ENCODE measurements at regions not wholly inside any gene's neighbourhood (a gene's known extent, or its start where the extent isn't known, plus 50 kb on each side); places are given as distances from the start of the nearest gene placed in this dataset.

GRCh38 chr2:180146114-180146513 lies 139.0 kb upstream of the CWC22 start:
- 100% methylated on average over 1 of the region's 1 CpG for WGBS (ENCODE audit: insufficient coverage, low lambda C conversion rate)
- Histone ChIP-seq H3K36me3 (ENCODE audit: control insufficient read depth, insufficient read depth, low read length) (no peaks in the 10 kb centered on the region), H3K27ac (ENCODE audit: low read length) (no peak overlapping the region), H3K4me1 (ENCODE audit: control insufficient read depth, insufficient read depth, low read length) (no peaks in the 10 kb centered on the region), H3K27me3 (ENCODE audit: control insufficient read depth, insufficient read depth, low read length) (no peaks in the 10 kb centered on the region), H3K4me3 (ENCODE audit: low read length) (no peak overlapping the region), H3K9me3 (ENCODE audit: control insufficient read depth, low read depth, low read length) (no peaks in the 10 kb centered on the region)
- no peak for DNase-seq

- Histone ChIP-seq H3K4me3 (ENCODE audit: low read length) (no peak overlapping the region), H3K9me3 (ENCODE audit: control insufficient read depth, low read depth, low read length) (no peaks in the 10 kb centered on the region), H3K36me3 (ENCODE audit: control insufficient read depth, insufficient read depth, low read length) (no peaks in the 10 kb centered on the region), H3K27ac (ENCODE audit: low read length) (no peak overlapping the region), H3K27me3 (ENCODE audit: control insufficient read depth, insufficient read depth, low read length) (no peaks in the 10 kb centered on the region), H3K4me1 (ENCODE audit: control insufficient read depth, insufficient read depth, low read length) (no peaks in the 10 kb centered on the region)
- no CpG with 5 or more reads among the region's 5 CpGs for WGBS (ENCODE audit: insufficient coverage, low lambda C conversion rate)
- no peak for DNase-seq
These were observed 138.1 kb upstream of the CWC22 start for GRCh38 chr2:180145163-180145562.

- Histone ChIP-seq H3K27me3 (ENCODE audit: control insufficient read depth, insufficient read depth, low read length) (no peaks in the 10 kb centered on the region), H3K9me3 (ENCODE audit: control insufficient read depth, low read depth, low read length) (no peaks in the 10 kb centered on the region), H3K27ac (ENCODE audit: low read length) (no peak overlapping the region), H3K4me3 (ENCODE audit: low read length) (no peak overlapping the region), H3K36me3 (ENCODE audit: control insufficient read depth, insufficient read depth, low read length) (no peaks in the 10 kb centered on the region), H3K4me1 (ENCODE audit: control insufficient read depth, insufficient read depth, low read length) (no peaks in the 10 kb centered on the region)
- no peak for DNase-seq
These were observed 137.3 kb upstream of the CWC22 start for GRCh38 chr2:180144338-180144813.

- Histone ChIP-seq H3K27me3 (ENCODE audit: control insufficient read depth, insufficient read depth, low read length) (no peaks in the 10 kb centered on the region), H3K9me3 (ENCODE audit: control insufficient read depth, low read depth, low read length) (no peaks in the 10 kb centered on the region), H3K4me3 (ENCODE audit: low read length) (no peak overlapping the region), H3K27ac (ENCODE audit: low read length) (no peak overlapping the region), H3K4me1 (ENCODE audit: control insufficient read depth, insufficient read depth, low read length) (no peaks in the 10 kb centered on the region), H3K36me3 (ENCODE audit: control insufficient read depth, insufficient read depth, low read length) (no peaks in the 10 kb centered on the region)
- WGBS (ENCODE audit: insufficient coverage, low lambda C conversion rate) = 100% methylated on average over 2 of the region's 5 CpGs
- DNase-seq = no peak
These were observed 136.7 kb upstream of the CWC22 start for GRCh38 chr2:180143633-180144337.

- DNase-seq = no peak
- 75% methylated on average over 1 of the region's 2 CpGs for WGBS (ENCODE audit: insufficient coverage, low lambda C conversion rate)
- Histone ChIP-seq H3K9me3 (ENCODE audit: control insufficient read depth, low read depth, low read length) (no peaks in the 10 kb centered on the region), H3K4me3 (ENCODE audit: low read length) (no peak overlapping the region), H3K27me3 (ENCODE audit: control insufficient read depth, insufficient read depth, low read length) (no peaks in the 10 kb centered on the region), H3K4me1 (ENCODE audit: control insufficient read depth, insufficient read depth, low read length) (no peaks in the 10 kb centered on the region), H3K27ac (ENCODE audit: low read length) (no peak overlapping the region), H3K36me3 (ENCODE audit: control insufficient read depth, insufficient read depth, low read length) (no peaks in the 10 kb centered on the region)
These were observed 134.5 kb upstream of the CWC22 start for GRCh38 chr2:180141600-180141999.

- Histone ChIP-seq H3K36me3 (ENCODE audit: control insufficient read depth, insufficient read depth, low read length) (no peaks in the 10 kb centered on the region), H3K9me3 (ENCODE audit: control insufficient read depth, low read depth, low read length) (no peaks in the 10 kb centered on the region), H3K27me3 (ENCODE audit: control insufficient read depth, insufficient read depth, low read length) (no peaks in the 10 kb centered on the region), H3K4me1 (ENCODE audit: control insufficient read depth, insufficient read depth, low read length) (no peaks in the 10 kb centered on the region), H3K27ac (ENCODE audit: low read length) (no peak overlapping the region), H3K4me3 (ENCODE audit: low read length) (no peak overlapping the region)
- WGBS (ENCODE audit: insufficient coverage, low lambda C conversion rate) = no CpG with 5 or more reads among the region's 1 CpG
- DNase-seq = no peak
These were observed 126.6 kb upstream of the CWC22 start for GRCh38 chr2:180133736-180134135.

GRCh38 chr2:180130403-180130802 lies 123.3 kb upstream of the CWC22 start:
- Histone ChIP-seq H3K4me1 (ENCODE audit: control insufficient read depth, insufficient read depth, low read length) (no peaks in the 10 kb centered on the region), H3K9me3 (ENCODE audit: control insufficient read depth, low read depth, low read length) (no peaks in the 10 kb centered on the region), H3K4me3 (ENCODE audit: low read length) (no peak overlapping the region), H3K27me3 (ENCODE audit: control insufficient read depth, insufficient read depth, low read length) (no peaks in the 10 kb centered on the region), H3K27ac (ENCODE audit: low read length) (no peak overlapping the region), H3K36me3 (ENCODE audit: control insufficient read depth, insufficient read depth, low read length) (no peaks in the 10 kb centered on the region)
- DNase-seq = no peak

GRCh38 chr2:180128861-180129260 lies 121.8 kb upstream of the CWC22 start:
- Histone ChIP-seq H3K4me1 (ENCODE audit: control insufficient read depth, insufficient read depth, low read length) (no peaks in the 10 kb centered on the region), H3K4me3 (ENCODE audit: low read length) (no peak overlapping the region), H3K9me3 (ENCODE audit: control insufficient read depth, low read depth, low read length) (no peaks in the 10 kb centered on the region), H3K36me3 (ENCODE audit: control insufficient read depth, insufficient read depth, low read length) (no peaks in the 10 kb centered on the region), H3K27me3 (ENCODE audit: control insufficient read depth, insufficient read depth, low read length) (no peaks in the 10 kb centered on the region), H3K27ac (ENCODE audit: low read length) (no peak overlapping the region)
- DNase-seq = no peak
- no CpG with 5 or more reads among the region's 2 CpGs for WGBS (ENCODE audit: insufficient coverage, low lambda C conversion rate)

- H3K36me3 ChIP-seq (ENCODE audit: control insufficient read depth, insufficient read depth, low read length) = no peaks in the 10 kb centered on the region
- DNase-seq = peak; percentile 44 to 49
- H3K27me3 ChIP-seq (ENCODE audit: control insufficient read depth, insufficient read depth, low read length) = no peaks in the 10 kb centered on the region
- H3K27ac ChIP-seq (ENCODE audit: low read length) = no peak overlapping the region
- WGBS (ENCODE audit: insufficient coverage, low lambda C conversion rate) = no CpG with 5 or more reads among the region's 13 CpGs
- no peak overlapping the region for H3K4me3 ChIP-seq (ENCODE audit: low read length)
- H3K4me1 ChIP-seq (ENCODE audit: control insufficient read depth, insufficient read depth, low read length) = no peaks in the 10 kb centered on the region
- H3K9me3 ChIP-seq (ENCODE audit: control insufficient read depth, low read depth, low read length) = no peaks in the 10 kb centered on the region
These were observed 118.3 kb upstream of the CWC22 start for GRCh38 chr2:180125245-180125962.

GRCh38 chr2:180124273-180125139 lies 117.4 kb upstream of the CWC22 start:
- no peak overlapping the region for H3K27ac ChIP-seq (ENCODE audit: low read length)
- H3K36me3 ChIP-seq (ENCODE audit: control insufficient read depth, insufficient read depth, low read length) = no peaks in the 10 kb centered on the region
- H3K4me1 ChIP-seq (ENCODE audit: control insufficient read depth, insufficient read depth, low read length) = no peaks in the 10 kb centered on the region
- H3K9me3 ChIP-seq (ENCODE audit: control insufficient read depth, low read depth, low read length) = no peaks in the 10 kb centered on the region
- 0% methylated on average over 1 of the region's 8 CpGs for WGBS (ENCODE audit: insufficient coverage, low lambda C conversion rate)
- DNase-seq = peak; percentile 11 to 27
- H3K27me3 ChIP-seq (ENCODE audit: control insufficient read depth, insufficient read depth, low read length) = no peaks in the 10 kb centered on the region
- no peak overlapping the region for H3K4me3 ChIP-seq (ENCODE audit: low read length)

All from large intestine (tissue), 3 donors.